ENCODE measurements at regions not wholly inside any gene's neighbourhood (a gene's known extent, or its start where the extent isn't known, plus 50 kb on each side); places are given as distances from the start of the nearest gene placed in this dataset.

GRCh38 chr11:122022646-122023045 is 93.4 kb downstream of the BLID start:
- intact Hi-C loops (cut with DNase I; ENCODE audit: low total_unique reads): no loop called here
- no peak for DNase-seq (ENCODE audit: low spot score in 2 of 2)
- TF ChIP-seq POLR2A (IDR thresholded peaks at IDR 0.05): no peak
- TF ChIP-seq CTCF (IDR thresholded peaks at IDR 0.05): no peak
- 81 to 88% methylated on average over 6 of the region's 6 CpGs for WGBS, 2 donors
- no peak overlapping the region for H3K4me3 ChIP-seq (ENCODE audit: low read depth, poor library complexity, severe bottlenecking)

DNA sequence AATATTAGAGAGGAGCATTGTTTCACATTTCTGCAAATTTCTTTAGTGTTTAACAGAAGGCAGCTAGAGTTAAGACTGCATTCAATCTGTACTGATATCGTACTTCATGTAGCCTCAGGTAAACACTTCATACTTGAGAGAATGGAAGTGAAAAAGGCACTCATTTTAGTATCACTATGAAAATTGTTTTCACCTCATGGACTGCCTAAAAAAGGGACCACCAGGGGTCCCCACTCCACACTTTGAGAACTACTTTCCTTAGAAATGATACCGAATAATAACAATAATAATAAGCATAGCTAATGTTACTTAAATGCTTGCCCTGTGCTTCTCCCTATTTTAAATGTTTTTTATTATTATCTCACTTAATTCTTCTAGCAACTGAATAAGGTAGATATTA is 95.1 kb downstream of the BLID start:
- TF ChIP-seq CTCF (IDR thresholded peaks at IDR 0.05): no peak
- TF ChIP-seq POLR2A (IDR thresholded peaks at IDR 0.05): no peak
- intact Hi-C loops (cut with DNase I; ENCODE audit: low total_unique reads): no loop called here
- H3K4me3 ChIP-seq (ENCODE audit: low read depth, poor library complexity, severe bottlenecking): no peak overlapping the region
- WGBS, 2 donors: 39 to 61% methylated on average over 2 of the region's 2 CpGs
- no peak for DNase-seq (ENCODE audit: low spot score in 2 of 2)

DNA sequence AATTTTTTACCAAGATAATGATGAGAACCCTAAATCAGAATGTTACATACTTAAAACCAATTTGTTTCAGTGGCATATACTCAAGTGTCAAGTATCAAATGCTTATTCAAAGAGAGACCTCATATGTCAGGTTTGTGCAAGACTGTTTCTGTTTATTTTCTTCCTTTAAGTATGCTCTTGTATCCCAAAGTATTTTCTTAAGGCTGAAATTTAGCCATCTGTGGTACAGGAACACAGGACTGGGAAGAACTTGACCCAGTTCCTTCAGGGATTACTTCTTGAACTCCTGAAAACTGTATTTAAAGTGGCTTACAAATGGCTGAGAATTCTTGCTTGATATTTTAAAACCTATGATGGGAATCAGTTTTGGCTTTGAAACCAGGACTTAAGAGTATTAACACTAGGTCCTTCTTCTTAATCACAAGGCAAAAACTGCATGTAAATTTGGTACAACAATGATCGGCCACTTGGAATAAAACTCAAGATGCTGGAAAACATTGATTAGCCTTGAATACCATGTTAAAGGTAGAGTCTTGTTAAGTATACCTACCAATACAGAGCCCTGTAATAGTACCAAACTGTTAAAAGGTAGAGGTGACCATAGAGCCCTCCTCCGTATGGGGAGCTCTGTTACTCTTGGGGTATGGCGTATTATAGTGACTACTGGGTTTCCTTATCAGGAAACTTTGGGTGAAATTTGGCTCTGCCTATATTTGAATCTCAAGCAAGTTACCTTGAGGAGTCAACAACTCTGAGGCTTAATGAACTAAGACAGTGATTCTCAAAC is 95.9 kb downstream of the BLID start:
- 92 to 95% methylated on average over 3 of the region's 3 CpGs for WGBS, 2 donors
- no peak for TF ChIP-seq POLR2A (IDR thresholded peaks at IDR 0.05)
- TF ChIP-seq CTCF (IDR thresholded peaks at IDR 0.05): no peak
- intact Hi-C loops (cut with DNase I; ENCODE audit: low total_unique reads): no loop called here

DNA sequence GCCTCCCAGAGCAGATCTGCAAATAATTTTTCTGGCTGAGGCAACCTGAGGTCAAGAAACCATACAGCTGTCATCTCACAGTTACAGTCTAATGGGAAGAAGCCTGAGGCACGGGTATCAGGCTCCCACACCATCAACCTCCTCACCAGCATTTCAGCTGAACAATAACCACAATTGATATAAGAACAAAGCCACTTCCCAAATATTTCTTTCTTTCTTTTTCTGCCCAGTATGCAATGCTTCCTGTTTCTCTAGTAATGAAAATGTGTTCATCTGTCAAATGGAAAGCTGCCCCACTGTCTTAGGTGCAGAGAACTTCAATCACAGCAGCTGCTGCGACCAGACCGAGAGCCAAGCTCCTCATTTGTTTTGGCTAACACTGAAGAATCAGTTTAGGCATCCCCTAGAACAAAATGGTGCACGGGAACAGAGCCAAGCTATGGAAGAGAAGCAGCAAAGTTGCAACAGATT is 108.4 kb downstream of the BLID start:
- no peak overlapping the region for H3K4me3 ChIP-seq (ENCODE audit: low read depth, poor library complexity, severe bottlenecking)
- no peak for TF ChIP-seq POLR2A (IDR thresholded peaks at IDR 0.05)
- TF ChIP-seq CTCF (IDR thresholded peaks at IDR 0.05): no peak
- 19 to 31% methylated on average over 4 of the region's 4 CpGs for WGBS, 2 donors
- intact Hi-C loops (cut with DNase I; ENCODE audit: low total_unique reads): no loop called here
- DNase-seq (ENCODE audit: low spot score in 2 of 2): peak in 1 of 2 donors; percentile 16

More for the DNA sequence above, 95.9 kb downstream of the BLID start:
- H3K4me3 ChIP-seq (ENCODE audit: low read depth, poor library complexity, severe bottlenecking): no peak overlapping the region
- DNase-seq (ENCODE audit: low spot score in 2 of 2): no peak

DNA sequence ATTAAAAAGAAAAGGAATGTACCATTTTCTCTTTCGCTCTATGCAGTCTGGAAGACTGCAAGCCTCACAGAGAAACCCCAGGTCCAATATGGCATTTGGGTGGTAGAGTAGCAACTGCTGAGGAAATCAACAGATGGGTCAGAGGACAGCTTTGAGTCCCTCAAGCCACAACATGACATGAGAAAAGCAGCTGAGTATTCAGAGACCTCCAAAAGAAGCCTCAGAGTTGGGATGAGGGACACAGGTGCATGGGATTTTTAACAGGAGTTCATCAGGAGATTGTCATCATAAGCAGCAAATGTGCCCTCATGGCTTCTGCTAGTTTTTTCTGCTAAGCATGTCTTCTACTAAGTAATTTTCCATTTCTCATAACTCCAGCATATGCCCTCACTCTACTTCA is 111.6 kb downstream of the BLID start:
- 100% methylated on average over 1 of the region's 1 CpG for WGBS, 2 donors
- no peak overlapping the region for H3K4me3 ChIP-seq (ENCODE audit: low read depth, poor library complexity, severe bottlenecking)
- intact Hi-C loops (cut with DNase I; ENCODE audit: low total_unique reads): no loop called here
- DNase-seq (ENCODE audit: low spot score in 2 of 2): no peak
- TF ChIP-seq CTCF (IDR thresholded peaks at IDR 0.05): no peak
- no peak for TF ChIP-seq POLR2A (IDR thresholded peaks at IDR 0.05)

DNA sequence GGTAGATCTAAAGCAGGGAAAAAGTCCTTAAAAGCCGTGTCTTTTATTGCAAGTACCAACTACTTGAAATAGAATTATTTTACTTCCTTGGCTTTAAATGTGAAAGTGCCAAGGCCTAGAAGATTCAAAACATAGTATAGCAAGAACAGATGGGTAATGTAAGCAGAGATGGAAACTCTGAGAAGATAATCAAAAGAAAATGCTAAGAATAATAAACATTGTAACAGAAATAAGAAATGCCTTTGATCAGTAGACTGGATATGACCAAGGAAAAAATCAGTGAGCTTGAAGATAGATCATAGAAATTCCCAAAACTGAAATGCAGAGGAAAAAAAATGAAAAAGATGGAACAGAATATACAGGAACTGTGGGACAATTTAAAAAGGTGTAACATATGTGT is 113.1 kb downstream of the BLID start:
- WGBS, 2 donors: 61 to 68% methylated on average over 1 of the region's 1 CpG
- intact Hi-C loops (cut with DNase I; ENCODE audit: low total_unique reads): no loop called here
- TF ChIP-seq CTCF (IDR thresholded peaks at IDR 0.05) (no peak), POLR2A (IDR thresholded peaks at IDR 0.05) (no peak)
- H3K4me3 ChIP-seq (ENCODE audit: low read depth, poor library complexity, severe bottlenecking): no peak overlapping the region
- DNase-seq (ENCODE audit: low spot score in 2 of 2): no peak

All from lower leg skin (tissue), 4 donors.